ENCODE measurements at regions not wholly inside any gene's neighbourhood (a gene's known extent, or its start where the extent isn't known, plus 50 kb on each side); places are given as distances from the start of the nearest gene placed in this dataset.
"Not testable (repeated sequence)": the region's sequence is repeated elsewhere in the genome, so short reads cannot be mapped to it uniquely, and the experiment has no call there.

- Histone ChIP-seq H3K4me1 (ENCODE audit: insufficient read depth, low read length) (no peaks in the 10 kb centered on the region; the same call in 1 of the 2 replicates), H4K20me1 (ENCODE audit: control insufficient read depth, insufficient read depth, insufficient read length) (no peaks in the 10 kb centered on the region), H2AK5ac (ENCODE audit: insufficient read length, low read length) (no peak overlapping the region), H4K8ac (replicated peaks; ENCODE audit: insufficient read length, low read depth, low read length) (no peak overlapping the region), H2BK5ac (ENCODE audit: insufficient read length, low read length) (no peak overlapping the region), H2AFZ (ENCODE audit: low read length) (no peak overlapping the region), H3K23me2 (ENCODE audit: insufficient read length, low read depth, low read length, poor library complexity, severe bottlenecking) (no peaks in the 10 kb centered on the region), H4K91ac (ENCODE audit: insufficient read length, low read depth, low read length) (no peak overlapping the region), H2BK120ac (ENCODE audit: low read depth, low read length, poor library complexity, severe bottlenecking) (no peak overlapping the region), H4K5ac (ENCODE audit: insufficient read length, low read depth, low read length) (no peak overlapping the region), H2BK20ac (ENCODE audit: low read depth, low read length, poor library complexity, severe bottlenecking) (no peak overlapping the region), H3K14ac (ENCODE audit: insufficient read depth, low read length) (no peak overlapping the region), H3K79me2 (ENCODE audit: insufficient read depth, low read length) (no peaks in the 10 kb centered on the region), H3K4me2 (ENCODE audit: insufficient read depth, insufficient read length, low read length) (no peak overlapping the region), H3K9ac (ENCODE audit: extremely low read depth, insufficient read length, low read length) (no peak overlapping the region), H3T11ph (ENCODE audit: low read length) (no peak overlapping the region), H2BK12ac (ENCODE audit: insufficient read length, low read depth, low read length) (no peak overlapping the region), H2BK15ac (ENCODE audit: low read depth, low read length) (no peak overlapping the region), H3K18ac (ENCODE audit: insufficient read length, low read depth, low read length) (no peak overlapping the region), H3K27me3 (ENCODE audit: insufficient read depth, low read length) (no peaks in the 10 kb centered on the region), H3K27ac (ENCODE audit: insufficient read length, low read depth, low read length) (no peak overlapping the region), H3K4ac (ENCODE audit: low read depth, low read length) (no peak overlapping the region), H3K79me1 (ENCODE audit: insufficient read depth, low read depth, low read length, poor library complexity, severe bottlenecking) (no peaks in the 10 kb centered on the region), H3K23ac (ENCODE audit: insufficient read length, low read depth, low read length) (no peak overlapping the region), H3K9me3 (ENCODE audit: control insufficient read depth, low read depth, low read length) (no peaks in the 10 kb centered on the region), H3K56ac (ENCODE audit: insufficient read length, low read depth, low read length) (no peak overlapping the region)
- peaks cover 0 to 2% (median 0%) of the 10 kb centered on the region in 3 experiments; a peak in 2 of 7 replicates for H3K36me3 Mint-ChIP-seq (ENCODE audit: insufficient read depth in 1 of 3, low read depth in 3 of 3)
- WGBS (ENCODE audit: extremely low coverage, insufficient read length, low lambda C conversion rate) = no CpG with 5 or more reads among the region's 1 CpG
- no peak overlapping the region for H3K4me3 Mint-ChIP-seq
- no peaks in the 10 kb centered on the region for H3K27me3 Mint-ChIP-seq (ENCODE audit: low read depth)
- no peaks in the 10 kb centered on the region; a peak in 1 of 5 replicates for H3K9me3 Mint-ChIP-seq
- DNase-seq = no peak
- no peak overlapping the region for H3K27ac Mint-ChIP-seq
- TF ChIP-seq, protein P1, sequence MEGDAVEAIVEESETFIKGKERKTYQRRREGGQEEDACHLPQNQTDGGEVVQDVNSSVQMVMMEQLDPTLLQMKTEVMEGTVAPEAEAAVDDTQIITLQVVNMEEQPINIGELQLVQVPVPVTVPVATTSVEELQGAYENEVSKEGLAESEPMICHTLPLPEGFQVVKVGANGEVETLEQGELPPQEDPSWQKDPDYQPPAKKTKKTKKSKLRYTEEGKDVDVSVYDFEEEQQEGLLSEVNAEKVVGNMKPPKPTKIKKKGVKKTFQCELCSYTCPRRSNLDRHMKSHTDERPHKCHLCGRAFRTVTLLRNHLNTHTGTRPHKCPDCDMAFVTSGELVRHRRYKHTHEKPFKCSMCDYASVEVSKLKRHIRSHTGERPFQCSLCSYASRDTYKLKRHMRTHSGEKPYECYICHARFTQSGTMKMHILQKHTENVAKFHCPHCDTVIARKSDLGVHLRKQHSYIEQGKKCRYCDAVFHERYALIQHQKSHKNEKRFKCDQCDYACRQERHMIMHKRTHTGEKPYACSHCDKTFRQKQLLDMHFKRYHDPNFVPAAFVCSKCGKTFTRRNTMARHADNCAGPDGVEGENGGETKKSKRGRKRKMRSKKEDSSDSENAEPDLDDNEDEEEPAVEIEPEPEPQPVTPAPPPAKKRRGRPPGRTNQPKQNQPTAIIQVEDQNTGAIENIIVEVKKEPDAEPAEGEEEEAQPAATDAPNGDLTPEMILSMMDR (conservative IDR thresholded peaks at IDR 0.05) = no peak
- no peaks in the 10 kb centered on the region; a peak in 1 of 4 replicates for H3K4me1 Mint-ChIP-seq
Observed at GRCh38 chr5:103741984-103742383, 179.4 kb upstream of the NUDT12 start.

DNA sequence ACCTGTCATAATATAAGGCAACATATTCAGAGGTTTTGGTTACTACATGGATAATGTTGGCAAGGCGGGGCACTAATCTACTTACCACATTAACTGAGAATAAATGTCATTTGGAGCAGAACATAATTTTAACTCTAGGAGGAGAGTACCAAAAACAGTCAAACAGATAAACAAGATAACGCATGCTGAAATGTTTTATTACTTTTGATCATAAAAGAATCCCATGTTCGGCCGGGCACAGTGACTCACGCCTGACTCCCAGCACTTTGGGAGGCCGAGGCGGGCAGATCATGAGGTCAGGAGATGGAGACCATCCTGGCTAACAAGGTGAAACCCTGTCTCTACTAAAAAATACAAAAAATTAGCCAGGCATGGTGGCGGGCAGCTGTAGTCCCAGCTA lies 173.8 kb upstream of the NUDT12 start:
- not testable (repeated sequence) for H3K23ac ChIP-seq (ENCODE audit: insufficient read length, low read depth, low read length); H3K56ac ChIP-seq (ENCODE audit: insufficient read length, low read depth, low read length); H3K18ac ChIP-seq (ENCODE audit: insufficient read length, low read depth, low read length); H3K4me1 ChIP-seq (ENCODE audit: insufficient read depth, low read length); H4K20me1 ChIP-seq (ENCODE audit: control insufficient read depth, insufficient read depth, insufficient read length); H3K9ac ChIP-seq (ENCODE audit: extremely low read depth, insufficient read length, low read length); H3K9me3 Mint-ChIP-seq; H2AK5ac ChIP-seq (ENCODE audit: insufficient read length, low read length); H3T11ph ChIP-seq (ENCODE audit: low read length); H3K36me3 Mint-ChIP-seq (ENCODE audit: insufficient read depth in 1 of 3, low read depth in 3 of 3); H3K4me2 ChIP-seq (ENCODE audit: insufficient read depth, insufficient read length, low read length); H2BK15ac ChIP-seq (ENCODE audit: low read depth, low read length); H2BK12ac ChIP-seq (ENCODE audit: insufficient read length, low read depth, low read length); H3K27ac ChIP-seq (ENCODE audit: insufficient read length, low read depth, low read length); H2BK20ac ChIP-seq (ENCODE audit: low read depth, low read length, poor library complexity, severe bottlenecking); H3K14ac ChIP-seq (ENCODE audit: insufficient read depth, low read length); H3K4me3 Mint-ChIP-seq; H3K4me1 Mint-ChIP-seq; H2BK120ac ChIP-seq (ENCODE audit: low read depth, low read length, poor library complexity, severe bottlenecking); H3K27me3 Mint-ChIP-seq (ENCODE audit: low read depth); H4K5ac ChIP-seq (ENCODE audit: insufficient read length, low read depth, low read length); H4K91ac ChIP-seq (ENCODE audit: insufficient read length, low read depth, low read length); H3K27me3 ChIP-seq (ENCODE audit: insufficient read depth, low read length); H3K79me1 ChIP-seq (ENCODE audit: insufficient read depth, low read depth, low read length, poor library complexity, severe bottlenecking); H3K23me2 ChIP-seq (ENCODE audit: insufficient read length, low read depth, low read length, poor library complexity, severe bottlenecking); H4K8ac ChIP-seq (replicated peaks; ENCODE audit: insufficient read length, low read depth, low read length); DNase-seq; H3K79me2 ChIP-seq (ENCODE audit: insufficient read depth, low read length); H3K9me3 ChIP-seq (ENCODE audit: control insufficient read depth, low read depth, low read length); H3K4ac ChIP-seq (ENCODE audit: low read depth, low read length); H3K27ac Mint-ChIP-seq; H2AFZ ChIP-seq (ENCODE audit: low read length); H2BK5ac ChIP-seq (ENCODE audit: insufficient read length, low read length)
- no CpG with 5 or more reads among the region's 8 CpGs for WGBS (ENCODE audit: extremely low coverage, insufficient read length, low lambda C conversion rate)
